HepG2 (cell line): ENCODE measurements at regions not wholly inside any gene's neighbourhood (a gene's known extent, or its start where the extent isn't known, plus 50 kb on each side); places are given as distances from the start of the nearest gene placed in this dataset.
A peak's percentile ranks its signal among the peaks of the same experiment; 100 is the strongest.

ENCODE experiments used
- ATAC-seq: fragments of 200-7000 bp; cut with Tn5 transposase; 3 replicates; pipeline ENCODE4 v1.9.1; 2020; ENCODE audit warnings: mild to moderate bottlenecking, moderate library complexity
- BruUV-seq: library from RNA; stranded (reverse); fragments of 400-500 nt; replicated peaks from 2 replicates; lab custom pipeline; 2021; lab: Mats Ljungman, UMichigan
- CTCF ChIA-PET: fragments of 300-600 bp; formaldehyde crosslinking; extraction: SDS; loops from one replicate; lab custom pipeline; 2021; ENCODE audit warnings: low total read pairs, inconsistent platforms, low intra/inter-chr PET ratio; lab: Yijun Ruan, JAX
- POLR2A ChIA-PET: fragments of 350-600 bp; sonication (Branson Sonifier 250); formaldehyde crosslinking; loops from one replicate; lab custom pipeline; 2020; ENCODE audit warnings: antibody characterized with exemption, inconsistent platforms; lab: Yijun Ruan, JAX
- DNase-seq: peaks from one replicate; pipeline ENCODE4 v3.0.0-alpha.2; 2015; ENCODE audit warnings: low spot score
- FAIRE-seq: peaks from 3 replicates; lab custom pipeline; 2011; peaks lifted over from hg19 to GRCh38; lab: Jason Lieb, UNC
- H2AFZ ChIP-seq: one replicate; pipeline ENCODE4 v1.6.1; 2011; ENCODE audit warnings: low read length, inconsistent platforms
- H3K27ac ChIP-seq: fragments of 300-600 bp; 3 replicates; pipeline ENCODE4 v1.8.0; 2011; ENCODE audit warnings: mixed run types, mild to moderate bottlenecking, mixed read lengths, low read length, inconsistent platforms; ENCODE audit not compliant: insufficient read depth; ENCODE audit errors: extremely low read length
- H3K27me3 ChIP-seq, 2 experiments: fragments of 200-600 bp in 1 of 2; 2 replicates in 1 of 2; 3 replicates in 1 of 2; pipeline versions ENCODE4 v1.6.0 to v1.8.0; 2011; ENCODE audit warnings: low read length in 2 of 2, mild to moderate bottlenecking in 2 of 2, moderate library complexity in 2 of 2, inconsistent platforms in 1 of 2; ENCODE audit not compliant: insufficient read depth in 2 of 2, control insufficient read depth in 1 of 2
- H3K36me3 ChIP-seq, 2 experiments: fragments of 200-600 bp in 1 of 2; replicated peaks in 1 of 2; 2 replicates in 1 of 2; 3 replicates in 1 of 2; pipeline versions ENCODE4 v1.5.1 to v1.8.0; 2011; ENCODE audit warnings: low read length in 2 of 2, inconsistent platforms in 1 of 2; ENCODE audit not compliant: insufficient read depth in 2 of 2, control insufficient read depth in 1 of 2
- H3K4me1 ChIP-seq: 2 replicates; pipeline ENCODE4 v1.5.1; 2012; ENCODE audit warnings: low read length, inconsistent platforms; ENCODE audit not compliant: insufficient read depth
- H3K4me2 ChIP-seq: 2 replicates; pipeline ENCODE4 v1.6.0; 2011; ENCODE audit warnings: low read depth, low read length, inconsistent platforms
- H3K4me3 ChIP-seq, 3 experiments: fragments of 200-600 bp in 1 of 3; sonication (generic), shearing (Covaris generic) in 1 of 3; replicated peaks in 1 of 3; 2 replicates each; pipeline ENCODE4 v1.5.1; 2011 to 2016; ENCODE audit warnings: low read length in 3 of 3, inconsistent platforms in 2 of 3, low read depth in 2 of 3, mild to moderate bottlenecking in 2 of 3, control low read depth in 1 of 3, mixed read lengths in 1 of 3; ENCODE audit not compliant: insufficient read depth in 1 of 3
- H3K79me2 ChIP-seq: one replicate; pipeline ENCODE4 v1.6.1; 2011; ENCODE audit warnings: low read length, inconsistent platforms; ENCODE audit not compliant: insufficient read depth
- H3K9ac ChIP-seq: 2 replicates; pipeline ENCODE4 v1.6.0; 2011; ENCODE audit warnings: mild to moderate bottlenecking, low read depth, low read length, inconsistent platforms; ENCODE audit not compliant: insufficient read depth
- H3K9me3 ChIP-seq: 2 replicates; pipeline ENCODE4 v1.5.1; 2012; ENCODE audit warnings: mild to moderate bottlenecking, low read length
- H4K20me1 ChIP-seq: 2 replicates; pipeline ENCODE4 v1.6.0; 2011; ENCODE audit warnings: inconsistent platforms, mild to moderate bottlenecking, low read length, moderate library complexity; ENCODE audit not compliant: insufficient read depth
- MEIS2 ChIP-seq: sonication (generic); formaldehyde crosslinking; IDR thresholded peaks from 2 replicates; pipeline ENCODE4 v1.9.0; 2021; ENCODE audit warnings: mild to moderate bottlenecking, missing genetic modification reagents
- SCMH1 ChIP-seq: sonication (generic); formaldehyde crosslinking; IDR thresholded peaks from 2 replicates; pipeline ENCODE4 v1.9.0; 2021; ENCODE audit warnings: missing genetic modification reagents, mild to moderate bottlenecking, borderline replicate concordance
- ZNF251 ChIP-seq: sonication (generic); formaldehyde crosslinking; IDR thresholded peaks from 2 replicates; pipeline ENCODE4 v1.9.0; 2021; ENCODE audit warnings: mild to moderate bottlenecking, missing genetic modification reagents
- ZNF275 ChIP-seq: sonication (generic); formaldehyde crosslinking; IDR thresholded peaks from 2 replicates; pipeline ENCODE4 v1.8.0; 2022; ENCODE audit warnings: missing genetic modification reagents, mild to moderate bottlenecking, inconsistent platforms, borderline replicate concordance
- ZNF468 ChIP-seq: sonication (generic); formaldehyde crosslinking; IDR thresholded peaks from 2 replicates; pipeline ENCODE4 v1.8.0; 2022; ENCODE audit warnings: mild to moderate bottlenecking, moderate library complexity, missing genetic modification reagents
- ZNF512B ChIP-seq: sonication (generic); formaldehyde crosslinking; IDR thresholded peaks from 2 replicates; pipeline ENCODE4 v1.5.1; 2020; ENCODE audit warnings: missing genetic modification reagents, mild to moderate bottlenecking, borderline replicate concordance
- ZNF749 ChIP-seq: sonication (generic); formaldehyde crosslinking; IDR thresholded peaks from 2 replicates; pipeline ENCODE4 v1.8.0; 2022; ENCODE audit warnings: mild to moderate bottlenecking, missing genetic modification reagents, moderate library complexity, borderline replicate concordance
- WGBS: methylation state at CpG from one replicate; pipeline ENCODE4 v1.1.6; 2017; ENCODE audit warnings: low lambda C conversion rate; 5-methylcytosine and 5-hydroxymethylcytosine counted together
- in situ Hi-C: cut with HindIII; loops from 2 replicates; pipeline ENCODE4 v1.10.0; 2017; ENCODE audit warnings: low pct_unique_long_range_greater_than_20kb; ENCODE audit not compliant: extremely low pct_ligation_motif_present
- intact Hi-C: fragments of 100-400 bp; cut with micrococcal nuclease; formaldehyde crosslinking; loops from one replicate; pipeline ENCODE4 v1.10.0; 2022; ENCODE audit not compliant: unreplicated experiment

- Histone ChIP-seq H3K4me1 (peaks cover 15% of the 10 kb centered on the region), H3K27me3 (no peaks in the 10 kb centered on the region), H3K4me3 (no peak overlapping the region), H4K20me1 (no peaks in the 10 kb centered on the region), H3K9ac (no peak overlapping the region), H3K36me3 (no peaks in the 10 kb centered on the region), H3K4me2 (no peak overlapping the region), H3K79me2 (no peaks in the 10 kb centered on the region), H2AFZ (no peak overlapping the region), H3K27ac (no peak overlapping the region), H3K9me3 (no peaks in the 10 kb centered on the region)
- in situ Hi-C loops (no loop called here), intact Hi-C loops (no loop called here)
- FAIRE-seq (peak; percentile 48), DNase-seq (no peak), ATAC-seq (no peak)
- ChIA-PET POLR2A (no interaction called here), CTCF (no interaction called here)
- TF ChIP-seq ZNF468 (no peak), ZNF512B (CRISPR knock-in tag) (no peak), ZNF251 (CRISPR knock-in tag) (no peak), MEIS2 (no peak), ZNF275 (no peak), SCMH1 (CRISPR knock-in tag) (no peak), ZNF749 (CRISPR knock-in tag) (no peak)
- 12% methylated on average over 1 of the region's 1 CpG for WGBS
- no TSS peak for BruUV-seq
Observed at GRCh38 chr6:141528596-141528995, 604.1 kb upstream of the GJE1 start.
